Vagina (tissue), 2 donors: ENCODE measurements at regions not wholly inside any gene's neighbourhood (a gene's known extent, or its start where the extent isn't known, plus 50 kb on each side); places are given as distances from the start of the nearest gene placed in this dataset.

Experiments
- CTCF ChIP-seq, 3 experiments: fragments of 450-650 bp in 2 of 3; fragments of 200-600 bp in 1 of 3; sonication (generic) in 1 of 3; IDR thresholded peaks; one replicate each; pipeline ENCODE4 v1.5.1; 2017 to 2019; ENCODE audit warnings: antibody characterized with exemption in 3 of 3, mild to moderate bottlenecking in 2 of 3, moderate library complexity in 2 of 3
- POLR2A ChIP-seq, 2 donors: fragments of 450-650 bp; IDR thresholded peaks; one replicate each; pipeline ENCODE4 v1.6.1; 2017; ENCODE audit warnings: antibody characterized with exemption in 2 of 2, mild to moderate bottlenecking in 2 of 2, moderate library complexity in 2 of 2
- POLR2AphosphoS5 ChIP-seq, 2 donors: sonication (generic); formaldehyde crosslinking; IDR thresholded peaks; one replicate each; pipeline ENCODE4 v1.9.0; 2017; ENCODE audit warnings: antibody characterized with exemption in 2 of 2, mild to moderate bottlenecking in 2 of 2, low read depth in 1 of 2; ENCODE audit not compliant: insufficient read depth in 1 of 2

GRCh38 chr4:165651901-165652300 lies 221.1 kb upstream of the TLL1 start:
- TF ChIP-seq POLR2A (IDR thresholded peaks at IDR 0.05) = no peak
- no peak for TF ChIP-seq CTCF (IDR thresholded peaks at IDR 0.05)
- no peak for TF ChIP-seq POLR2AphosphoS5 (IDR thresholded peaks at IDR 0.05; ENCODE audit: insufficient read depth in 1 of 2, low read depth in 1 of 2)
